Lung (tissue), 11 donors: ENCODE measurements at regions not wholly inside any gene's neighbourhood (a gene's known extent, or its start where the extent isn't known, plus 50 kb on each side); places are given as distances from the start of the nearest gene placed in this dataset.

ENCODE experiments used
- ATAC-seq: fragments of 200-7000 bp; cut with Tn5 transposase; one replicate; pipeline ENCODE4 v1.9.1; 2020; ENCODE audit warnings: moderate number of reproducible peaks; ENCODE audit not compliant: insufficient read depth, low FRiP score
- DNase-seq, 3 donors: peaks; one replicate each; pipeline ENCODE4 v3.0.0-alpha.2; 2013 to 2017
- H3K27ac ChIP-seq, 2 donors: one replicate each; pipeline ENCODE4 v1.5.1; 2013; ENCODE audit warnings: mild to moderate bottlenecking in 2 of 2, moderate library complexity in 2 of 2, control low read depth in 1 of 2, inconsistent platforms in 1 of 2, low read depth in 1 of 2, low read length in 1 of 2
- H3K27me3 ChIP-seq, 3 donors: one replicate each; pipeline ENCODE4 v1.5.1; 2013; ENCODE audit warnings: low read length in 2 of 3; ENCODE audit not compliant: control insufficient read depth in 3 of 3, insufficient read depth in 3 of 3
- H3K36me3 ChIP-seq, 4 donors: one replicate each; pipeline ENCODE4 v1.5.1; 2013; ENCODE audit warnings: low read length in 4 of 4, mild to moderate bottlenecking in 1 of 4, moderate library complexity in 1 of 4; ENCODE audit not compliant: control insufficient read depth in 4 of 4, insufficient read depth in 4 of 4
- H3K4me1 ChIP-seq, 5 donors: one replicate each; pipeline ENCODE4 v1.5.1; 2013; ENCODE audit warnings: low read length in 5 of 5, mild to moderate bottlenecking in 2 of 5, moderate library complexity in 1 of 5; ENCODE audit not compliant: control insufficient read depth in 5 of 5, insufficient read depth in 5 of 5
- H3K4me3 ChIP-seq: one replicate; pipeline ENCODE4 v1.5.1; 2013; ENCODE audit warnings: mild to moderate bottlenecking, control low read depth, moderate library complexity
- H3K9ac ChIP-seq, 2 donors: one replicate each; pipeline ENCODE4 v1.5.1; 2013; ENCODE audit warnings: low read length in 2 of 2, control low read depth in 1 of 2; ENCODE audit not compliant: insufficient read depth in 1 of 2
- H3K9me3 ChIP-seq, 4 donors: one replicate each; pipeline ENCODE4 v1.5.1; 2013; ENCODE audit warnings: low read length in 3 of 4, mild to moderate bottlenecking in 1 of 4, moderate library complexity in 1 of 4; ENCODE audit not compliant: control insufficient read depth in 4 of 4, insufficient read depth in 3 of 4
- WGBS, 2 donors: extraction: QIAGEN DNeasy Blood & Tissue Kit; methylation state at CpG; one replicate each; pipeline ENCODE4 v1.1.7; 2013; 5-methylcytosine and 5-hydroxymethylcytosine counted together
- TF ChIP-seq, protein P1 (sequence below): IDR thresholded peaks from 2 replicates; pipeline ENCODE4 v1.5.1; 2012; ENCODE audit warnings: mild to moderate bottlenecking; ENCODE audit errors: control extremely low read depth, extremely low read depth
- donor health status: control.
- donor health status: control.
- donor health status: Bipolar disorder and iron deficiency.
- donor health status: healthy.
- donor health status: DM: yes; HTN: yes; CAD: no.

DNA sequence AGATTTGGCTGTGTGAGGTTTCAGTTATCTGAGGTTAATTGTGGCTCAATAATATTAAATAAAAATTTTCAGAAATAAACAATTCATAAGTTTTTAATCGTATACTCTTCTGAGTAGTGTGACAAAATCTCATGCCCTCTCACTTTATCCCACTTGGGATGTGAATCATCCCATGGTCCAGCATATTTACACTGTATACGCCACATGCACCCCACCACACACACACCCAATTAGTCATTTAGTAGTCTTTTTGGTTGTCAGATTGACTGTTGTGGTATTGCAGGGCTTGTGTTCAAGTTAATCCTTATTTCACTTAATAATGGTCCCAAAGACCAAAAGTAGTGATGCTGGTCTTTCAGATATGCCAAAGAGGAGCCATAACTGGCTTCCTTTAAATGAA lies 66.4 kb upstream of the PCDH9 start:
- no peaks in the 10 kb centered on the region for H3K27me3 ChIP-seq
- TF ChIP-seq, protein P1, sequence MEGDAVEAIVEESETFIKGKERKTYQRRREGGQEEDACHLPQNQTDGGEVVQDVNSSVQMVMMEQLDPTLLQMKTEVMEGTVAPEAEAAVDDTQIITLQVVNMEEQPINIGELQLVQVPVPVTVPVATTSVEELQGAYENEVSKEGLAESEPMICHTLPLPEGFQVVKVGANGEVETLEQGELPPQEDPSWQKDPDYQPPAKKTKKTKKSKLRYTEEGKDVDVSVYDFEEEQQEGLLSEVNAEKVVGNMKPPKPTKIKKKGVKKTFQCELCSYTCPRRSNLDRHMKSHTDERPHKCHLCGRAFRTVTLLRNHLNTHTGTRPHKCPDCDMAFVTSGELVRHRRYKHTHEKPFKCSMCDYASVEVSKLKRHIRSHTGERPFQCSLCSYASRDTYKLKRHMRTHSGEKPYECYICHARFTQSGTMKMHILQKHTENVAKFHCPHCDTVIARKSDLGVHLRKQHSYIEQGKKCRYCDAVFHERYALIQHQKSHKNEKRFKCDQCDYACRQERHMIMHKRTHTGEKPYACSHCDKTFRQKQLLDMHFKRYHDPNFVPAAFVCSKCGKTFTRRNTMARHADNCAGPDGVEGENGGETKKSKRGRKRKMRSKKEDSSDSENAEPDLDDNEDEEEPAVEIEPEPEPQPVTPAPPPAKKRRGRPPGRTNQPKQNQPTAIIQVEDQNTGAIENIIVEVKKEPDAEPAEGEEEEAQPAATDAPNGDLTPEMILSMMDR, result no peak
- DNase-seq (no peak), ATAC-seq (no peak)
- WGBS, 2 donors, result 91 to 92% methylated on average over 2 of the region's 2 CpGs
- no peak overlapping the region for H3K27ac ChIP-seq
- H3K36me3 ChIP-seq, result no peaks in the 10 kb centered on the region
- H3K9ac ChIP-seq, result no peak overlapping the region
- no peaks in the 10 kb centered on the region for H3K9me3 ChIP-seq
- H3K4me3 ChIP-seq, result no peak overlapping the region
- no peaks in the 10 kb centered on the region for H3K4me1 ChIP-seq

DNA sequence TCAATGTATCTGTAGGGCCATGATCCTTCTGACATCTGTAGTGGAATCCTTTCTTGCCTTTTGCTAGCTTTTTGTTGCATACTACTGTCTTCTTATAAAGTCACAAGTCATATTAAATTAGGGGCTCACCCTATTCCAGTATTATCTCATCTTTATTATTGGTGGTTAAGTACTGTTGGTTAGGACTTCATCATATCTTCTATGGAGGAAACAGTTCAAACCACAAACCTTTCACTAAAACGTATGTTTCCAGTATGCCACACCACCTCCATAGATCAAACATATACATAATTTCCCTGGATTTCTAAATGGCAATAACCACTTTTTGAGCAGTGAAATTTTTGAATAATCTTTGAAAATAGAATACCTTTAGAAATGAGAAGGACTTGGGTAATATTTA lies 62.8 kb upstream of the PCDH9 start:
- WGBS, 2 donors, result 28 to 58% methylated on average over 1 of the region's 1 CpG
- H3K9ac ChIP-seq, result no peak overlapping the region
- H3K36me3 ChIP-seq, result no peaks in the 10 kb centered on the region
- TF ChIP-seq, protein P1, result no peak
- no peak overlapping the region for H3K4me3 ChIP-seq
- no peaks in the 10 kb centered on the region for H3K9me3 ChIP-seq
- no peaks in the 10 kb centered on the region for H3K27me3 ChIP-seq
- DNase-seq, result no peak
- H3K27ac ChIP-seq, result no peak overlapping the region
- no peaks in the 10 kb centered on the region for H3K4me1 ChIP-seq
- no peak for ATAC-seq

DNA sequence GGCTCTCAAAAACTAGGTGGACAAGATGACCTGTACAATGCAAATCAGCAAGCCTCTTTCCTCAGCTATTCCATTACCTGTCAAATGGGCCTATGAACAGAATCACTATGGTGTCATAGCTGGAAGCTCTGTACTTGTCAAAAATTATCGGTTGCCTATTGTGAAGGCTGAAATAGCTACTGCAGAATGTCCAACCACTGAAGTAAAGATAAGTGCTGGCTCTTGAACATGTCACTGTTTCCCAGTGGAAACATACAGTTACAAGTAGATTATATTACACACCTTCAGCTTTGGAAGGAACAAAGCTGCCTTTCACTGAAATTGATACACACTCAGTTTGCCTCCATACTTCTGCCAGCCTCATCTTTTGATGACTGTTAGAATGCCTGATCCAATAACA lies 55.5 kb upstream of the PCDH9 start:
- ATAC-seq (no peak), DNase-seq (no peak)
- H3K4me1 ChIP-seq, result no peaks in the 10 kb centered on the region
- TF ChIP-seq, protein P1, result no peak
- no peak overlapping the region for H3K4me3 ChIP-seq
- no peaks in the 10 kb centered on the region for H3K27me3 ChIP-seq
- no peaks in the 10 kb centered on the region for H3K36me3 ChIP-seq
- H3K9ac ChIP-seq, result no peak overlapping the region
- WGBS, 2 donors, result 84 to 88% methylated on average over 1 of the region's 1 CpG
- H3K9me3 ChIP-seq, result no peaks in the 10 kb centered on the region
- no peak overlapping the region for H3K27ac ChIP-seq

DNA sequence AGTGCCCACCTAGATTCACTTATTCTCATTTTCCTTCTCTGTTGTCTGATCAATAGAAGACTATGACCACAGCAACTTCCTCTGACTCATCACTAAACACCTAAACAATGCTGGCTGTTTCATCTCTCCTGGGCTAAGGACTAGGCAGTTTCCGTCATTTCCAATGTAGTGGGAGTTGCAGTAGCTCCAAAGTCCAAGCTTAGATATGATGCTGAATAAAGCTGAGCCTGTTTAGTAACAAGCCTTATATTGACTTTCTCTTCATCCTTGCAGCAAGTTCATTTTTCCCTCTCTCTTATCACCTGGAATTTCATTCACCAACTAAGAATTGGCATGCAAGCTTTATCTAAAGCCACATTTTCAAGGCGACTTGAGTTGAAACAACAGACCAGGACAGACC lies 53.5 kb upstream of the PCDH9 start:
- WGBS, 2 donors, result 62 to 92% methylated on average over 2 of the region's 2 CpGs
- DNase-seq, result no peak
- TF ChIP-seq, protein P1, result no peak

More for the DNA sequence above, 53.5 kb upstream of the PCDH9 start:
- H3K9ac ChIP-seq, result no peak overlapping the region
- no peak overlapping the region for H3K4me3 ChIP-seq
- no peaks in the 10 kb centered on the region for H3K27me3 ChIP-seq
- no peaks in the 10 kb centered on the region for H3K36me3 ChIP-seq
- H3K4me1 ChIP-seq, result no peaks in the 10 kb centered on the region
- no peaks in the 10 kb centered on the region for H3K9me3 ChIP-seq
- H3K27ac ChIP-seq, result no peak overlapping the region
- no peak for ATAC-seq
